Stimulated activated CD4-positive, alpha-beta T cell treated with anti-CD3 and anti-CD28 coated beads, TNF-alpha, amount 100 ng/mL, for 24 hours (primary cell): ENCODE measurements at regions not wholly inside any gene's neighbourhood (a gene's known extent, or its start where the extent isn't known, plus 50 kb on each side); places are given as distances from the start of the nearest gene placed in this dataset.
"Not testable (repeated sequence)": the region's sequence is repeated elsewhere in the genome, so short reads cannot be mapped to it uniquely, and the experiment has no call there.

ENCODE experiments used
- DNase-seq, 3 experiments: peaks; one replicate each; pipeline ENCODE4 v3.0.0-alpha.2; 2020; ENCODE audit warnings: low read depth in 3 of 3

- DNase-seq: no peak
Measured at GRCh38 chr17:5898406-5898805, 171.8 kb upstream of the WSCD1 start.

DNA sequence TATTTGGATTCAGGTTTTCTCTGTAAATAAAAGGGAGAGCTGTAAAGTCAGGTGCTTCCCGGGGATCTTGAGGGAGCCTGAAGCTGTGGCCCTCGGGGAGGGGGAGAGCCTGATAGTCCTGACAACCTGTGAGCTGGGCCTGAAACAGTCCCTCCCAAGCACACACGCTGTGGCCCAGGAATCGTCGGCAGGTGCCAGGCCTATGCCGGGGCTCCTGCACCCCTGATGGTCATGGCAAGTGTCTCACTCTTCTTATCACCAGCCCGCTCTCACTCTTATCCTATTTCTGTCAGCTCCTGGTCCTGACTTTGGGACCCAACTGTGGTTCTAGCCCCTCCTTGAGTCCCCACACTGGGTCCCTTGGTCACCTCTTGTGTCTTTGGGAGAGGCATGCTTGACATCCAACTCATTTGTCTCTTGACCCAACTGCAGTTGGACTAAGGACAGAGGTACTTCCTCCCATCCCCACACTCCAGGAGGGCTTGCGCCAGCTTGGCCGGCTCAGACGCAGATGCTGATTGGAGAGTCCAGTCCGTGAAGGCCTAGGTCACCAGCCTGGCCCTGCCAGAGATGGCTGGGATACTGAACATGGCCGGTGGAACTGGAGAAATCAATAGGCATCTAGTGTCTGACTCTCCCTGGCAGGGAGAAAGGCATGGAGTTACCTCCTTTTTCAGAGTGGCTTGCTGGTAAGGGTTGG, 170.5 kb upstream of the WSCD1 start:
- DNase-seq: no peak

GRCh38 chr17:5901731-5902130, 168.4 kb upstream of the WSCD1 start:
- DNase-seq: no peak

DNA sequence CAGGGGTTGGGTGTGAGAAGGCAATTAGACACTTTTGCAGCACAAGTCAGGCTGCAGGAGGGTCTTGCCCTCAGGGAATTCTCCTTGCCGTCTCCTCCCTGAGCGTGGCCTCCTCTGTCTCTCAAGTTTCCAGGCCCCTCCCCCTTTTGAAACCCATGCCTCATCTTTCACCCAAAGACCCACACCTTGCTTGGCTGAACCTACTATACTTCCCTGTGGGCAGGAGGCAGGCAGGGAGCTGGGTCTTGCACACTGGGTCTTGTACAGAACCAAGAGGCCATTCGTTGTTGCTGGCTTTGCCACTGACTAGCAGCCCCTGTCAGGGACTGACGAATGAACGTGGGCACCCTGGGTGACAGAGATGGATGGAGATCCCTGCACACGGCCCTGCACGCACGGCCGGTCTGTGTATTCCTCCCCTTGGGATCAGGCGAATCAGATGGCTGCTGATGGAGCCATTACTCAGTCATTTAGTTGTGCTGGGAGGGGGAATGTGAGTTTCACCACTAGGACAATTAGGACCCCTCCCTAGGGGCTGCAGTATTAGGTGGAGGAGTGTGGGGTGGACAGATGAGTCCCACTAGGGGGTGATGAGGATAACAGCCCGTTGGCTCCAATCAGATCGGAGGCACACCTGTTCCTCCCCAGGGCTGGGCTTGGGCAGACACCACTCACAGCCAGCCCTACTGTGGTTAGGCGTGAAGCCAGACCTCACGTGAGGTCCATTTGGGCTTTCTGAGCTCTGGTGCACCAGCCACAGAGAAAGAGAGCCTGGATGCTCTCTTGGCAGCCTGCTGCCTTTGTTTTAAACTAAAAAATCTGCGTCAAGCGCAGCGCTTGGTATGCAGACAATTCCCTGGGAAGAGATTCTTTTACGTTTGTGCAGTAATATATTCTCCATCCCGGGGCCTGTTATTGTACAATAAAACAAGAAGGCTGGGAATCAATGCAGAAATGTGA, 167.7 kb upstream of the WSCD1 start:
- no peak for DNase-seq

GRCh38 chr17:5911919-5912318, 158.3 kb upstream of the WSCD1 start:
- DNase-seq: no peak

- no peak for DNase-seq
Measured at GRCh38 chr17:5913032-5913531, 157.1 kb upstream of the WSCD1 start.

DNA sequence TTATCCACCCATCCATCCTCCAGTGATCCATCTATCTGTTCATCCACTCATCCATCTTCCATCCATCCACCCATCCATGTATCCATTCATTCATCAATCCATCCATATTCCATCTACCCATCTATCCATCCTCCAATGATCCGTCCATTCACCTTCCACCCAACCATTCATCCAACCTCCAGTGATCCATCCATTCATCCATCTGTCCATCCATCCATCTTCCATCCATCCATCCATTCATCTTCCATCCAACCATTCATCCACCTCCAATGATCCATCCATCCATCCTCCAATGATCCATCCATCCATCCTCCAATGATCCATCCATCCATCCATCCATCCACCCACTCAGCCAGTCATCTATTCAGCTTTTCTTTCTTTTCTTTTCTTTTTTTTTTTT, 156.5 kb upstream of the WSCD1 start:
- DNase-seq: no peak

- DNase-seq: no peak
Measured at GRCh38 chr17:5915337-5915736, 154.8 kb upstream of the WSCD1 start.

GRCh38 chr17:5919089-5919488, 151.1 kb upstream of the WSCD1 start:
- no peak for DNase-seq

GRCh38 chr17:5921512-5922282, 148.5 kb upstream of the WSCD1 start:
- DNase-seq: no peak

DNA sequence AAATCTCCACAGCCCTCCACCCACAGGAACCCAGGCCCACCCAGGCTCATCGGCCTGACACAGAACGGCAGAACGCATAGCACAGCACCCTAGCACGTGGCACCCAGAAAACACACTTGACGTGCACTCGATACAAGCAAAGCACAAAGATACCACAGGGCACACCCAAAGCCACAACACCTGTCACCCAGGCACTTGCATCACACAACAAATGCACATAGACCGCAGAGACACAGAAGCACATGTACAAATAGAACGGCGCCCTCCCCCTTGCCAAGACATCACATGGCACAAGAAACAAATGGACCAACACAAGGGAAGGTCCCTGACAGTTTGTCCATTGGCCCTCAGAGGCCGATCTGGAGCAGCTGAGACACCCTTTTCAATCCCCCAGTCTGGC, 147.7 kb upstream of the WSCD1 start:
- no peak for DNase-seq

DNA sequence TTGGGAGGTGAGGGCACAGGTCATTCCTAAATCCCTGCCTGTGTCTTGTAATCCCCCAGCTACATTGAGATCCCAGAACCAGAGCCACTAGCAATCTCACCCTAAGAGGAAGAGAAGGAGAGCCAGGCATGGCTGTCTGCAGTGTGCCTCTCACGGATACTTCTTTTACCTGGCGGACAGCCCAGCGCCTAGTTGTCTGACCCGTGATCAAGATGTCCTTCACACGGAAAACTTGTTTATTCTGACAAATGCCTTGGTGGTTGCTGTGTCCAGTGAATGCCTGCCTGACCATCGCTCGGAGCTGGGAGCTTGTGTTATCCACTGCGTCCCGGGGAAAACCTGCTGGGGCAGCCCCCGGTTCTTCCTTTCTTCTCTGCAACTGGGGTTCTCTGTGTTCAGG, 140.5 kb upstream of the WSCD1 start:
- no peak for DNase-seq

GRCh38 chr17:5930555-5930954, 139.6 kb upstream of the WSCD1 start:
- DNase-seq: not testable (repeated sequence)

- no peak for DNase-seq
Measured at GRCh38 chr17:5931616-5932015, 138.6 kb upstream of the WSCD1 start.

DNA sequence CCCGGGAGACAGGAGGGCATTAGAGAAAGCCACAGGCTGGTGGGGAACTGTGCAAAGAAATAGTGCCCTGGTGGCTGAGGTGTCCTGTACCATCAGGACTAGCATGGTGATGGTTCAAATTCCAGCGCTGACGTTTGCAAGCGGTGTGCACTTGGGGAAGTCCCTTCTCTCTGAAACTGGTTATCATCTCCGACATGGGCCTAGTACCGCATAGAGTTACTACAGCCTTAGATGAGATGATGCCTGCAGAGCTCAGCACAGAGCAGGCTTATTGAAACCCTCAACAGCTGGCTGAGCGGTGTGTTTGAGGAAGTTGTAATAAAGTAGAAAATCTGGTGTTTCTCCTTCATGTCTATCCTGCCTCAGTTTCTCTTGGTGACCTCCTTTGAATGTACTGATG, 136.7 kb upstream of the WSCD1 start:
- no peak for DNase-seq

DNA sequence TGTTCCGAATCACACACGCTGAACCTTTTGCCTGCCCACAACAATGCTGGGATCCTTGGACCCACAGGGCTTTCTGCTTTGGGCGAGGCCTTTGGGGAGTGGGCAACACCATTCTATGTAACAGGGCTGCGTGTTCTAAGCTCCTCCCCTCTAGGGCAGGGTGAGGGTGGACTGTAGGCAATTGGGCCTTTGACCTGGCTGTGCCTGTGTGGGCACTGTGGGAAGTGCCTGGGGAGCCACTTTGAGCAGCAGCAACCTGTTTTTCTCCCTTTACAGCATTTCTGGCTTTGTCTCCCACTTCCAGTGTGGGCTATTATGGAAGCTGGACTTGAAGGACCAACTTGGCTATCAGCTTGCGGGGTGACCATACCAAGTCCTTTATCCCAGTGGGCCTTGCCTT, 128.9 kb upstream of the WSCD1 start:
- DNase-seq: no peak

GRCh38 chr17:5942687-5943086, 127.5 kb upstream of the WSCD1 start:
- no peak for DNase-seq

DNA sequence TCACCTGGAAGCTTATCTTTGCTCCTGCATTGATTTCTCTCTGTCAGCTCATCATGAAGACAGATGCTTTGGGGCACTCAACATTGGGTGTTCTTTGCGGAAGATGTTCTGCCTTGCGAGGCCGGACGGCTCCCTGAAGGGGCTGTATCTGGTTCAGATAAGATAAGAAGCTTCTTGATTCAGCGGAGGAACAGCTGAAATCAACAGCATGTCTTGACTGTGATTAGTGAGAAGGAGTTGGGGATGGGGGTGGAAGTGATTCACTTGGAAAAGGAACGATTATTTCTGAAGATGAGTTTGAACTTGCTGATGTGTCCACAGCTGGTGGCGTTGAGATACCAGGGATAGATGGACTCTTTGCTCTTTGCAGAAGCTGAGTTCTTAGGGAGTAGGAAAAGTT, 126.9 kb upstream of the WSCD1 start:
- no peak for DNase-seq

DNA sequence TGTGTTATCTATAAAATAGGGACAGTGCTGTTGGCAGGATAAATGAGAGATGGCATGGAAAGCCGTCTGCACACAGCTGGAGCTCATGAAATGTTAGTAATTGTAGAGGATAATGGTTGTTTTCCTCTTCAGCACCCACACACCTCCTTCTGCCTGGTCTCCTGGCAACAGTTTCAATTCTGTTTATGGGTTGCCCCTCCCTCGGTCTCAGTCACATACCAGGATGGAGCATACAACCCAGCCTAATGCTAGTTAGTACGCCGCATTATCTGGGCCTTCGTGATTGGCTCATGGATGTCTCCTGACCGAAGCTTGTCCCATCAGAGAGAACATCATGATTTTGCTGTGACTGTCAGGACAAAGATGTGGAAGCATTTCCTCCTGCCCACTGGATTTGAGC, 126.2 kb upstream of the WSCD1 start:
- no peak for DNase-seq

- DNase-seq: no peak
Measured at GRCh38 chr17:5947701-5948180, 122.4 kb upstream of the WSCD1 start.

GRCh38 chr17:5948811-5949210, 121.4 kb upstream of the WSCD1 start:
- no peak for DNase-seq

- no peak for DNase-seq
Measured at GRCh38 chr17:5950878-5951277, 119.3 kb upstream of the WSCD1 start.
